ENCODE measurements at regions not wholly inside any gene's neighbourhood (a gene's known extent, or its start where the extent isn't known, plus 50 kb on each side); places are given as distances from the start of the nearest gene placed in this dataset.

DNA sequence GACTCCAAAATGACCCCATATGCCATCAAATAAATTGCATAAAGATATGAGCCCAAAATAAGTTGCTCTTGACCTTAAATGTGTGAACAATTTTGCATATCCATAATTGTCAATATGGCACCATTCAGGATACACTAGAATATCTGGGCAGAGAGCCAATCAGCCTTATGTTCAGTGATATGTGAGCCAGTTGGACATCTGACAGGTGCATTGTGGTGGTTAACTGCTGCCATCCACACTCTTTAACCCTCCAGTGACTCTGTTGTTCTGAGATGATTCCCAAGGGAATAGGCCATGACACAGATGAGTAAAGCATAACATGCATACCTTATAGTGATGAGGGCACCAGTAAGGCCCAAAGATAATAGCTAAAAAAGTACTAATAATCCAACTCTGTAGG is 500.1 kb downstream of the PCDH18 start:
- TF ChIP-seq, protein P1, sequence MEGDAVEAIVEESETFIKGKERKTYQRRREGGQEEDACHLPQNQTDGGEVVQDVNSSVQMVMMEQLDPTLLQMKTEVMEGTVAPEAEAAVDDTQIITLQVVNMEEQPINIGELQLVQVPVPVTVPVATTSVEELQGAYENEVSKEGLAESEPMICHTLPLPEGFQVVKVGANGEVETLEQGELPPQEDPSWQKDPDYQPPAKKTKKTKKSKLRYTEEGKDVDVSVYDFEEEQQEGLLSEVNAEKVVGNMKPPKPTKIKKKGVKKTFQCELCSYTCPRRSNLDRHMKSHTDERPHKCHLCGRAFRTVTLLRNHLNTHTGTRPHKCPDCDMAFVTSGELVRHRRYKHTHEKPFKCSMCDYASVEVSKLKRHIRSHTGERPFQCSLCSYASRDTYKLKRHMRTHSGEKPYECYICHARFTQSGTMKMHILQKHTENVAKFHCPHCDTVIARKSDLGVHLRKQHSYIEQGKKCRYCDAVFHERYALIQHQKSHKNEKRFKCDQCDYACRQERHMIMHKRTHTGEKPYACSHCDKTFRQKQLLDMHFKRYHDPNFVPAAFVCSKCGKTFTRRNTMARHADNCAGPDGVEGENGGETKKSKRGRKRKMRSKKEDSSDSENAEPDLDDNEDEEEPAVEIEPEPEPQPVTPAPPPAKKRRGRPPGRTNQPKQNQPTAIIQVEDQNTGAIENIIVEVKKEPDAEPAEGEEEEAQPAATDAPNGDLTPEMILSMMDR (IDR thresholded peaks at IDR 0.05): no peak
- TF ChIP-seq POLR2A (IDR thresholded peaks at IDR 0.05): no peak
